SU-DHL-6 (cell line): ENCODE measurements at regions not wholly inside any gene's neighbourhood (a gene's known extent, or its start where the extent isn't known, plus 50 kb on each side); places are given as distances from the start of the nearest gene placed in this dataset.

Source experiments
- EZH2phosphoT487 ChIP-seq: fragments of 200-600 bp; sonication (generic), shearing (Covaris generic); conservative IDR thresholded peaks from 2 replicates; pipeline ENCODE4 v1.6.1; 2018; ENCODE audit warnings: mild to moderate bottlenecking, antibody characterized with exemption, low read length, moderate library complexity, mixed read lengths
- TF ChIP-seq, protein P1 (sequence below): fragments of 200-600 bp; sonication (generic); IDR thresholded peaks from one replicate; pipeline ENCODE4 v1.5.1; 2017; ENCODE audit warnings: antibody characterized with exemption, mild to moderate bottlenecking, low read length, moderate library complexity; ENCODE audit not compliant: insufficient read depth, poor library complexity, severe bottlenecking

DNA sequence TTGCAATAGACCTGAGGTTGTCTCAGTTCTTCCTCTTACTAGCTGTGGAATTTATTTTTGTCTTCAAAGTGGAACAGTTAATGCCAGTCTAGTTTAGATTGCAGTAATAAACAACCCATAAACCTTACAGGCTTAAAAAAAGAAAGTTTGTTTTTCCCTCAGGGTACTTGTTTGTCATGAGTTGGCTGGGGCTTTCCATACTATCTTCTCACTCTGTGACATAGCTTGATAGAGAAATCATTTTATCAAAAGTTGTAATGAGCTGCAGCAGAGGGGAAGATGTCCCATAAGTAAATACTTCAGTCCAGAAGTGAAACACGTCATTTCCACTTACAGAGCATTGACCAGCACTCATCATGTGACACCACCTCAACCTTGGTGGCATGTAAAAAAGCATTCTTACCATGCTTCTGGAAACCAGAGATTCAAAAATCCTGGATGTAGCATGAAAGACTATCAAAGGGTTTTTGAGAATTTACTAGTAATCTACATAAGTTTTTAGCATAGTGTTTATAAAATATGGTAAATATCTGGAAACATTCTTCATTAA lies 62.8 kb upstream of the COL11A1 start:
- TF ChIP-seq, protein P1, sequence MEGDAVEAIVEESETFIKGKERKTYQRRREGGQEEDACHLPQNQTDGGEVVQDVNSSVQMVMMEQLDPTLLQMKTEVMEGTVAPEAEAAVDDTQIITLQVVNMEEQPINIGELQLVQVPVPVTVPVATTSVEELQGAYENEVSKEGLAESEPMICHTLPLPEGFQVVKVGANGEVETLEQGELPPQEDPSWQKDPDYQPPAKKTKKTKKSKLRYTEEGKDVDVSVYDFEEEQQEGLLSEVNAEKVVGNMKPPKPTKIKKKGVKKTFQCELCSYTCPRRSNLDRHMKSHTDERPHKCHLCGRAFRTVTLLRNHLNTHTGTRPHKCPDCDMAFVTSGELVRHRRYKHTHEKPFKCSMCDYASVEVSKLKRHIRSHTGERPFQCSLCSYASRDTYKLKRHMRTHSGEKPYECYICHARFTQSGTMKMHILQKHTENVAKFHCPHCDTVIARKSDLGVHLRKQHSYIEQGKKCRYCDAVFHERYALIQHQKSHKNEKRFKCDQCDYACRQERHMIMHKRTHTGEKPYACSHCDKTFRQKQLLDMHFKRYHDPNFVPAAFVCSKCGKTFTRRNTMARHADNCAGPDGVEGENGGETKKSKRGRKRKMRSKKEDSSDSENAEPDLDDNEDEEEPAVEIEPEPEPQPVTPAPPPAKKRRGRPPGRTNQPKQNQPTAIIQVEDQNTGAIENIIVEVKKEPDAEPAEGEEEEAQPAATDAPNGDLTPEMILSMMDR: no peak
- no peak for TF ChIP-seq EZH2phosphoT487
